HL-60 (cell line): ENCODE measurements at regions not wholly inside any gene's neighbourhood (a gene's known extent, or its start where the extent isn't known, plus 50 kb on each side); places are given as distances from the start of the nearest gene placed in this dataset.

Experiments
- DNase-seq, 2 experiments: peaks; one replicate each; pipeline ENCODE4 v3.0.0-alpha.2; 2010 to 2020; ENCODE audit warnings: low read depth in 1 of 2, low spot score in 1 of 2
- H3K27ac ChIP-seq: fragments of 250-450 bp; sonication (Bioruptor Pico); replicated peaks from 2 replicates; pipeline ENCODE4 v1.5.1; 2020; ENCODE audit warnings: mild to moderate bottlenecking, moderate library complexity
- H3K27me3 ChIP-seq: fragments of 250-450 bp; sonication (Bioruptor Pico); 2 replicates; pipeline ENCODE4 v1.5.1; 2021; ENCODE audit warnings: mild to moderate bottlenecking, moderate library complexity; ENCODE audit not compliant: insufficient read depth, poor library complexity, severe bottlenecking
- H3K4me3 ChIP-seq: replicated peaks from 2 replicates; pipeline ENCODE4 v1.5.1; 2011; ENCODE audit warnings: mild to moderate bottlenecking, control low read depth, low read length; ENCODE audit not compliant: insufficient read depth
- GABPA ChIP-seq: IDR thresholded peaks from 2 replicates; pipeline ENCODE4 v1.6.1; 2012; ENCODE audit warnings: low read depth
- POLR2AphosphoS5 ChIP-seq: IDR thresholded peaks from 2 replicates; pipeline ENCODE4 v1.6.1; 2012; ENCODE audit warnings: low read depth
- SPI1 ChIP-seq: IDR thresholded peaks from 2 replicates; pipeline ENCODE4 v1.6.1; 2012; ENCODE audit warnings: low read depth, mild to moderate bottlenecking, borderline replicate concordance
- TF ChIP-seq, protein P1 (sequence below): IDR thresholded peaks from 2 replicates; pipeline ENCODE4 v1.6.1; 2012; ENCODE audit warnings: low read depth; ENCODE audit not compliant: insufficient replicate concordance
- TF ChIP-seq, protein P2 (sequence below): IDR thresholded peaks from one replicate; pipeline ENCODE4 v1.5.1; 2011; ENCODE audit warnings: low read length, control low read depth, inconsistent platforms; ENCODE audit not compliant: insufficient read depth

DNA sequence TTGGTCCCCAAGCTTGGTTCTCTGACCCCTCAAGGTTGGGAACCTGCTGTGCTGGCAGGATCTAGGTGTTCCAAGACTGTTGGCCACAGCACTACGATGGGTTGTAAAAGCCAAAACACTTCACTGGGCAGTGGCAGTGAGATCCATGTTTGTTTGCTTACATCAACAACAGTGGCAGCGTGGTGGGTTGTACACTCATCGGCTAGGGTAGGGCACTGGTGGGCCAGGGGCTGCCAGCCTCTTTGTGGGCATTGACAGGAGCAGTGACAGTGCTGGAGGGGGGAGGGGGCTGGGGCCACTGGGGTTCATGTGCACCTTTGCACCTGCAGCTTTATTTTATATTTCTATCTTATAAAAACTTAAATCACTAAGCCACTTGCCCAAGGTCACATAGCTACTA is 126.7 kb upstream of the ZWINT start:
- TF ChIP-seq, protein P1, sequence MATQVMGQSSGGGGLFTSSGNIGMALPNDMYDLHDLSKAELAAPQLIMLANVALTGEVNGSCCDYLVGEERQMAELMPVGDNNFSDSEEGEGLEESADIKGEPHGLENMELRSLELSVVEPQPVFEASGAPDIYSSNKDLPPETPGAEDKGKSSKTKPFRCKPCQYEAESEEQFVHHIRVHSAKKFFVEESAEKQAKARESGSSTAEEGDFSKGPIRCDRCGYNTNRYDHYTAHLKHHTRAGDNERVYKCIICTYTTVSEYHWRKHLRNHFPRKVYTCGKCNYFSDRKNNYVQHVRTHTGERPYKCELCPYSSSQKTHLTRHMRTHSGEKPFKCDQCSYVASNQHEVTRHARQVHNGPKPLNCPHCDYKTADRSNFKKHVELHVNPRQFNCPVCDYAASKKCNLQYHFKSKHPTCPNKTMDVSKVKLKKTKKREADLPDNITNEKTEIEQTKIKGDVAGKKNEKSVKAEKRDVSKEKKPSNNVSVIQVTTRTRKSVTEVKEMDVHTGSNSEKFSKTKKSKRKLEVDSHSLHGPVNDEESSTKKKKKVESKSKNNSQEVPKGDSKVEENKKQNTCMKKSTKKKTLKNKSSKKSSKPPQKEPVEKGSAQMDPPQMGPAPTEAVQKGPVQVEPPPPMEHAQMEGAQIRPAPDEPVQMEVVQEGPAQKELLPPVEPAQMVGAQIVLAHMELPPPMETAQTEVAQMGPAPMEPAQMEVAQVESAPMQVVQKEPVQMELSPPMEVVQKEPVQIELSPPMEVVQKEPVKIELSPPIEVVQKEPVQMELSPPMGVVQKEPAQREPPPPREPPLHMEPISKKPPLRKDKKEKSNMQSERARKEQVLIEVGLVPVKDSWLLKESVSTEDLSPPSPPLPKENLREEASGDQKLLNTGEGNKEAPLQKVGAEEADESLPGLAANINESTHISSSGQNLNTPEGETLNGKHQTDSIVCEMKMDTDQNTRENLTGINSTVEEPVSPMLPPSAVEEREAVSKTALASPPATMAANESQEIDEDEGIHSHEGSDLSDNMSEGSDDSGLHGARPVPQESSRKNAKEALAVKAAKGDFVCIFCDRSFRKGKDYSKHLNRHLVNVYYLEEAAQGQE: no peak
- TF ChIP-seq, protein P2, sequence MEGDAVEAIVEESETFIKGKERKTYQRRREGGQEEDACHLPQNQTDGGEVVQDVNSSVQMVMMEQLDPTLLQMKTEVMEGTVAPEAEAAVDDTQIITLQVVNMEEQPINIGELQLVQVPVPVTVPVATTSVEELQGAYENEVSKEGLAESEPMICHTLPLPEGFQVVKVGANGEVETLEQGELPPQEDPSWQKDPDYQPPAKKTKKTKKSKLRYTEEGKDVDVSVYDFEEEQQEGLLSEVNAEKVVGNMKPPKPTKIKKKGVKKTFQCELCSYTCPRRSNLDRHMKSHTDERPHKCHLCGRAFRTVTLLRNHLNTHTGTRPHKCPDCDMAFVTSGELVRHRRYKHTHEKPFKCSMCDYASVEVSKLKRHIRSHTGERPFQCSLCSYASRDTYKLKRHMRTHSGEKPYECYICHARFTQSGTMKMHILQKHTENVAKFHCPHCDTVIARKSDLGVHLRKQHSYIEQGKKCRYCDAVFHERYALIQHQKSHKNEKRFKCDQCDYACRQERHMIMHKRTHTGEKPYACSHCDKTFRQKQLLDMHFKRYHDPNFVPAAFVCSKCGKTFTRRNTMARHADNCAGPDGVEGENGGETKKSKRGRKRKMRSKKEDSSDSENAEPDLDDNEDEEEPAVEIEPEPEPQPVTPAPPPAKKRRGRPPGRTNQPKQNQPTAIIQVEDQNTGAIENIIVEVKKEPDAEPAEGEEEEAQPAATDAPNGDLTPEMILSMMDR: no peak
- TF ChIP-seq GABPA (no peak), POLR2AphosphoS5 (no peak), SPI1 (no peak)
- no peak overlapping the region for H3K27ac ChIP-seq
- no peaks in the 10 kb centered on the region for H3K27me3 ChIP-seq

DNA sequence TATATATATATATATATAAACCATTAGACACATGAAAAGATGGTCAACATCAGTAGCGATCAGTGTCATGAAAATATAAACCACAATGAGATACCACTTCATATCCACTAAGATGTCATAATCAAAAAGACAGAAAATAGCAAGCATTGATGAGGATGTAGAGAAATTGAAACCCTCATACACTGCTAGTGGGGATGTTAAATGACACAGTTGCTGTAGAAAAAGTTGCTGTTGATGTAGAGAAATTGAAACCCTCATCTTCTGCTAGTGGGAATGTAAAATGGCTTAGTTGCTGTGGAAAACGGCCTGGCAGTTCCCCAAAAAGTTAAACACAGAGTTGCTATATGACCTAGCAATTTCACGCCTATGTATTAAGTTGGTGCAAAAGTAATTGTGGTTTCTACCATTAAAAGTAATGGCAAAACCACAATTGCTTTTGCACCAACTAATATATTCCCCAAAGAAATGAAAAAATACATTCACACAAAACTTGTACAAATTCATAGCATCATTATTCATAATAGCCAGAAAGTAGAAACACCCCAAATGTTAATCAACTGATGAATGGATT is 120.5 kb upstream of the ZWINT start:
- Histone ChIP-seq H3K27me3 (no peaks in the 10 kb centered on the region), H3K27ac (no peak overlapping the region), H3K4me3 (no peak overlapping the region)
- DNase-seq: no peak
- TF ChIP-seq GABPA: no peak
- TF ChIP-seq, protein P2: no peak
- no peak for TF ChIP-seq SPI1
- TF ChIP-seq, protein P1: no peak
- no peak for TF ChIP-seq POLR2AphosphoS5

More for the DNA sequence above, 126.7 kb upstream of the ZWINT start:
- DNase-seq: no peak
- no peak overlapping the region for H3K4me3 ChIP-seq

DNA sequence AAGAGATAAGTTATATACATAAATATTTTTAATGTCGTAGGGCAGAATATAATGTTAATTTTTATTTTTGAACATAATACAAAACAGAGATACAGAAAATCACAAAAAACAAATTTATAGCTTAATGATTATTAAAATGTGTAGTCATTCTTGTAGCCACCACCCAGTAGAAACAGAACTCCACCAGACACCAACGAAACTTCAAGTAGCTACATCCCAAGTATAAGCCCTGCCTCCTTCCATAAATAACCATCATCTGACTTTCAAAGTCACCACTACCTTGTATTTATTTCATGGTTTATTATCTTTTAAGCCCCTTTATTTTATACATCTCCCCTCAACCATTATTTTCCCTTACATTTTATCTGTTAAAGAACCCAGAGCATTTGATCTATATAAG is 111.9 kb upstream of the ZWINT start:
- TF ChIP-seq, protein P1: no peak
- TF ChIP-seq POLR2AphosphoS5 (no peak), SPI1 (no peak), GABPA (no peak)
- TF ChIP-seq, protein P2: no peak
- DNase-seq: no peak
- no peak overlapping the region for H3K4me3 ChIP-seq
- H3K27ac ChIP-seq: no peak overlapping the region
- H3K27me3 ChIP-seq: no peaks in the 10 kb centered on the region
